ENCODE measurements at regions not wholly inside any gene's neighbourhood (a gene's known extent, or its start where the extent isn't known, plus 50 kb on each side); places are given as distances from the start of the nearest gene placed in this dataset.
"Not testable (repeated sequence)": the region's sequence is repeated elsewhere in the genome, so short reads cannot be mapped to it uniquely, and the experiment has no call there.

GRCh38 chr3:178217479-178217878 lies 318.8 kb upstream of the KCNMB2 start:
- ATAC-seq (no peak), DNase-seq (ENCODE audit: low spot score) (no peak)
- H3K27ac Mint-ChIP-seq: no peak overlapping the region
- H3K27me3 Mint-ChIP-seq (ENCODE audit: low read depth): no peaks in the 10 kb centered on the region
- no peak overlapping the region for H3K4me3 Mint-ChIP-seq
- H3K36me3 Mint-ChIP-seq: peaks cover 6% of the 10 kb centered on the region; the same call in 1 of the 2 replicates
- peaks cover 8% of the 10 kb centered on the region for H3K4me1 Mint-ChIP-seq
- H3K9me3 Mint-ChIP-seq: peaks cover 7% of the 10 kb centered on the region
- POLR2A ChIA-PET: no interaction called here
- CTCF ChIA-PET: no interaction called here
- TF ChIP-seq MYBL2 (CRISPR knock-in tag; IDR thresholded peaks at IDR 0.05): no peak
- TF ChIP-seq ARID4B (CRISPR knock-in tag; IDR thresholded peaks at IDR 0.05; ENCODE audit: borderline replicate concordance): no peak
- TF ChIP-seq JAZF1 (CRISPR knock-in tag; IDR thresholded peaks at IDR 0.05): no peak
- TF ChIP-seq KAT7 (CRISPR knock-in tag; IDR thresholded peaks at IDR 0.05; ENCODE audit: borderline replicate concordance): no peak
- no peak for TF ChIP-seq NFYB (CRISPR knock-in tag; conservative IDR thresholded peaks at IDR 0.05; ENCODE audit: low read depth)
- no peak for TF ChIP-seq ZSCAN18 (CRISPR knock-in tag; IDR thresholded peaks at IDR 0.05)
- no peak for TF ChIP-seq ETV6 (CRISPR knock-in tag; IDR thresholded peaks at IDR 0.05)
- TF ChIP-seq USF2 (CRISPR knock-in tag; IDR thresholded peaks at IDR 0.05): no peak
- no peak for TF ChIP-seq NR2C2 (CRISPR knock-in tag; IDR thresholded peaks at IDR 0.05)
- no peak for TF ChIP-seq TEAD4 (CRISPR knock-in tag; IDR thresholded peaks at IDR 0.05)

- H3K27me3 Mint-ChIP-seq (ENCODE audit: low read depth): no peaks in the 10 kb centered on the region
- H3K4me1 Mint-ChIP-seq: peaks cover 8% of the 10 kb centered on the region
- no peak overlapping the region for H3K4me3 Mint-ChIP-seq
- H3K9me3 Mint-ChIP-seq: peaks cover 7% of the 10 kb centered on the region
- ChIA-PET CTCF (no interaction called here), POLR2A (no interaction called here)
- DNase-seq (ENCODE audit: low spot score) (no peak), ATAC-seq (no peak)
- no peak overlapping the region for H3K27ac Mint-ChIP-seq
- peaks cover 6% of the 10 kb centered on the region; the same call in 1 of the 2 replicates for H3K36me3 Mint-ChIP-seq
- no peak for TF ChIP-seq ZNF317 (CRISPR knock-in tag; IDR thresholded peaks at IDR 0.05; ENCODE audit: borderline replicate concordance, low read depth)
- no peak for TF ChIP-seq ZNF532 (CRISPR knock-in tag; IDR thresholded peaks at IDR 0.05; ENCODE audit: borderline replicate concordance)
- TF ChIP-seq MYBL2 (CRISPR knock-in tag; IDR thresholded peaks at IDR 0.05): no peak
- no peak for TF ChIP-seq IRF2 (CRISPR knock-in tag; IDR thresholded peaks at IDR 0.05; ENCODE audit: borderline replicate concordance, low read depth)
- TF ChIP-seq JUN (CRISPR knock-in tag; IDR thresholded peaks at IDR 0.05): no peak
These were observed 318.0 kb upstream of the KCNMB2 start for GRCh38 chr3:178218231-178218630.

- CTCF ChIA-PET; H3K27me3 Mint-ChIP-seq (ENCODE audit: low read depth); H3K4me1 Mint-ChIP-seq; ATAC-seq; DNase-seq (ENCODE audit: low spot score); POLR2A ChIA-PET; H3K4me3 Mint-ChIP-seq; H3K27ac Mint-ChIP-seq; H3K9me3 Mint-ChIP-seq; H3K36me3 Mint-ChIP-seq: not testable (repeated sequence)
These were observed 316.6 kb upstream of the KCNMB2 start for GRCh38 chr3:178219661-178220060.
